WI38 (cell line): ENCODE measurements at regions not wholly inside any gene's neighbourhood (a gene's known extent, or its start where the extent isn't known, plus 50 kb on each side); places are given as distances from the start of the nearest gene placed in this dataset.

Experiments used
- H3K4me3 ChIP-seq: 2 replicates; pipeline ENCODE4 v1.5.1; 2011; ENCODE audit warnings: low read depth, mild to moderate bottlenecking, control low read depth, low read length
- CTCF ChIP-seq: IDR thresholded peaks from 2 replicates; pipeline ENCODE4 v1.5.1; 2012; ENCODE audit warnings: low read depth, mild to moderate bottlenecking, control low read depth, low read length

GRCh38 chr13:47133011-47133445, 236.2 kb upstream of the HTR2A start:
- no peak overlapping the region for H3K4me3 ChIP-seq
- TF ChIP-seq CTCF: no peak

- no peak for TF ChIP-seq CTCF
- H3K4me3 ChIP-seq: no peak overlapping the region
These were observed 232.6 kb upstream of the HTR2A start for GRCh38 chr13:47129461-47129860.

- no peak for TF ChIP-seq CTCF
These were observed 229.6 kb upstream of the HTR2A start for GRCh38 chr13:47126432-47126831.

GRCh38 chr13:47121092-47121763, 224.4 kb upstream of the HTR2A start:
- no peak overlapping the region for H3K4me3 ChIP-seq
- TF ChIP-seq CTCF: no peak

More at GRCh38 chr13:47126432-47126831, 229.6 kb upstream of the HTR2A start:
- H3K4me3 ChIP-seq: no peak overlapping the region

GRCh38 chr13:47120282-47120681, 223.4 kb upstream of the HTR2A start:
- TF ChIP-seq CTCF: no peak

GRCh38 chr13:47119575-47120235, 222.9 kb upstream of the HTR2A start:
- no peak overlapping the region for H3K4me3 ChIP-seq

More at GRCh38 chr13:47120282-47120681, 223.4 kb upstream of the HTR2A start:
- no peak overlapping the region for H3K4me3 ChIP-seq

More at GRCh38 chr13:47119575-47120235, 222.9 kb upstream of the HTR2A start:
- TF ChIP-seq CTCF: no peak
